ENCODE measurements at regions not wholly inside any gene's neighbourhood (a gene's known extent, or its start where the extent isn't known, plus 50 kb on each side); places are given as distances from the start of the nearest gene placed in this dataset.
"Not testable (repeated sequence)": the region's sequence is repeated elsewhere in the genome, so short reads cannot be mapped to it uniquely, and the experiment has no call there.

DNA sequence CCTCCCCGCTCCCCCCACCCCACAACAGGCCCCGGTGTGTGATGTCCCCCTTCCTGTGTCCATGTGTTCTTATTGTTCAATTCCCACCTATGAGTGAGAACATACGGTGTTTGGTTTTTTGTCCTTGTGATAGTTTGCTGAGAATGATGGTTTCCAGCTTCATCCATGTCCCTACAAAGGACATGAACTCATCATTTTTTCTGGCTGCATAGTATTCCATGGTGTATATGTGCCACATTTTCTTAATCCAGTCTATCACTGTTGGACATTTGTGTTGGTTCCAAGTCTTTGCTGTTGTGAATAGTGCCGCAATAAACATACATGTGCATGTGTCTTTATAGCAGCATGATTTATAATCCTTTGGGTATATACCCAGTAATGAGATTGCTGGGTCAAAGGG lies 104.3 kb downstream of the MTPN start:
- not testable (repeated sequence) for DNase-seq

DNA sequence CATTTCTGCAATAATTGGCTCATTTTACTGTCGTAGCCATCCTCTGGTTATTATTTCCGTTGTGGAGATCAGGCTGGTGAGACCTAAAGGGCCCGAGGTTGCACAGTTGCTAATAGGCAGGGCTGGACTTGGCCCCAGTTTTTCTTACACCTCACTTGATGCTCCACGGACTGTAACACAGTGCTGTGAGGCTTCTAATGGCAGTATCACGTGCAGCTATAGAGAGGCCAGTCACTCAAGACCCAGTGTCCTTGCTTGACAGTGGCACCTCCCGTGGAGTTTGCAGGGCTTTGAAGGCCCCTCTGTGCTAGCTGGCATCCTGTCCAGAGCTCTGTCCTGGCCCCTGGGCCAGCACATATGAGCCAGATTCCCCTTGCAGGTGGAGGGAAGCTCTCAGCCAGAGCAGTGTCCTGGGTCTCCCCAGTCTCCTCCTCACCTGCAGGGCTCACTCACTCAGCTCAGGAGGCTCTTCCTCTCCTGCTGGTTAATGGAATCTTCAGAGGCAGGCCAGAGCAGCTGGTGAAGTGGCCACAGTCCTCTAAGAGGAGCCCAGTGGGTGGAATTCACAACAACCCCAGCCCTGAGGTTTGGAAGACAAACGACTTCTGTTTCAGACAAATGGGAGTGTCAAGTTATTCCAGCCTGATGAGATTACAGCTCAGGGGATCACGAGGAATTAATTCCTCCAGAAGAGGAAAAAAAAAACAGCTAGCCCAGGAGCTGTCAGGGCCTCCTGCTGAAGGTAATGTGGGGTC lies 114.2 kb upstream of the FAM180A start:
- no peak for DNase-seq

DNA sequence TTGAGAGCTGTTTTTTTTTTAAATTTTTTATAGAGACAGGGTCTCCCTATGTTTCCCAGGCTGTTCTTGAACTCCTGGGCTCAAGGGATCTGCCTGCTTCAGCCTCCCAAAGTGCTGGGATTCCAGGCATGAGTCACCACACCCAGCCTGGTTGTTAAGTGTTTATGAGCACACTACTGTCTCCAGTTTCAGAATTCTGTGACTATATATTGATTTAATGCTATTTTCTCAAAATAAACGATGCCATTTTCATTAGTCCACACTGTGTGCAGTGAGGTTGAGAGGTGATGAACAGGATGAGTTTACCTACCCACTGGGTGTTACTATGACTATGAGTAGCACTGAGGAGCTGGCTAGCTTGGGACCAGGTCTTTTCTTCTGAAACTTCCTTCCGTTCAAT lies 110.9 kb upstream of the FAM180A start:
- DNase-seq: no peak

DNA sequence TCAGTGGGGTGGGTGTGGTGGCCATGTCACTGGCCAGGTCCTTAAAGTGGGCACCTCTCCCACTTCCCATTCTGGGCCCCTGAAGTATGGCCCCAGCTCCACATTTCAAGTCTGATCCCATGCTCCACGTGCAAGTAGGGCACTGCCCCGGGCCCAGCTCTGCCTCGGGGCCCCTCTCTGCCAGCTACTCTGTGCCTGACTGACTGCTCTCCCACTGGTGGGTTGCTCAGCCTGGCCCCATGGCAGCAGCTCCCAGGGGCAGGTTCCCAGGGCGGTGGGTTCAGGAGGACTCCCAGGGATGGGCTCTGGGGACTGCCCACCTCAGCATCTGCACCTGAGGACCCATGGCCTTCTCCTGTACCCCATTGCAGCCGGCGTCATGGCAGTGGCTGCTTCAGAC lies 110.2 kb upstream of the FAM180A start:
- DNase-seq: no peak

DNA sequence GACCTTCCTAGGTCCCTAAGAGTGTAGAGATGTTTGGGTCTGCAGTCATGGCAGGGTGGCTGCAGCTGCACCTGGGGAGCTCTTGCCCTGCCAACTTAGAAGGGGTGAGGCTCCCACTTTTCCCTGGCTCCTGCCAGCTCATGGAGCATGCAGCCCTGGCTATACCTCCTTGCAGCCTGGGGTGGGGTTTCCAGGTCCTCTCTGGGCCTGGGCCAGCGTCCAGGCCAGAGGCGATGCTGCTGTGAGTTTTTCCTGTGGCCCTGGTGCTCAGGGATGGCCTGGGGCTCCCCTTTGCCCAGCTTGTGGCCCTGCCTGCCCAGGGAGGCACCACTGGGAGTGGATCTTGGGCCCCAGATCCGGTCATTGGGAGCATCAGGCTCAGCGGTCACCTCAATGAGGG lies 109.8 kb upstream of the FAM180A start:
- no peak for DNase-seq

DNA sequence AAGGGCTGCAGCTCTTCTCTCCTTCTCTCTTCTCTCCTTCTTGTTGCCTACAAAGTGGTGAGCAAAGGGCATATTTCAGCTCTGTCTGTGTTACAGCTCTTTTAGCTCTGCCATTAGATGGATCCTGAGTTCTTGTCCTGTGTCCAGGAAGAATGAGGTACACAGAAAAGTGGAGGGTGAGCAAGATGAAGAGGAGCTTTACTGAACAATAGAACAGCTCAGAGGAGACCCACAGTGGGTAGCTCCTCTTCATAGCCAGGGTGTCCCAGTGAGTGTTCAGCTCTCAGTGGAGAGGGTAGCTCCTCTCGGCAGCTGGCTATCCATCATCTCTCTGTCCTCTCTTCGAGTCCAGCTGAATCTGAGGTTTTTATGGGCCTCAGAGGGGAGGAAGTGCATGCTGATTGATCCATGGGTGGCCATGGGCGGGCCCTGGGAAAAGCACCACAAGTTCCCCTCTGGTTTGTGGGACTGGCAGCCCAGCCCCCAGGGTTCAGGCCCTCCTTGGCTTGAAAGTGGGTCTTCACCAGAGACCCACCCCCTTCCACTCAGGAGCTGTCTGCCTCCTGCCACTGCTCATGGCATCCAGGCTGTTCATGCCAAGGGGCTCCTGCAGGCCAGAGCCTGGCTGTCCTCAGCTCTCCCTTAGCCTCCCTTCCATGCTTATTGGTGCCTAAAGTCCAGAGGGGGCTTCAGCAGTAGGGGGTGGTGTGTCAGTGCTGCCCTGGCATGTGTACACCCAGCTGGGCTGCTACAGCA lies 109.1 kb upstream of the FAM180A start:
- no peak for DNase-seq

DNA sequence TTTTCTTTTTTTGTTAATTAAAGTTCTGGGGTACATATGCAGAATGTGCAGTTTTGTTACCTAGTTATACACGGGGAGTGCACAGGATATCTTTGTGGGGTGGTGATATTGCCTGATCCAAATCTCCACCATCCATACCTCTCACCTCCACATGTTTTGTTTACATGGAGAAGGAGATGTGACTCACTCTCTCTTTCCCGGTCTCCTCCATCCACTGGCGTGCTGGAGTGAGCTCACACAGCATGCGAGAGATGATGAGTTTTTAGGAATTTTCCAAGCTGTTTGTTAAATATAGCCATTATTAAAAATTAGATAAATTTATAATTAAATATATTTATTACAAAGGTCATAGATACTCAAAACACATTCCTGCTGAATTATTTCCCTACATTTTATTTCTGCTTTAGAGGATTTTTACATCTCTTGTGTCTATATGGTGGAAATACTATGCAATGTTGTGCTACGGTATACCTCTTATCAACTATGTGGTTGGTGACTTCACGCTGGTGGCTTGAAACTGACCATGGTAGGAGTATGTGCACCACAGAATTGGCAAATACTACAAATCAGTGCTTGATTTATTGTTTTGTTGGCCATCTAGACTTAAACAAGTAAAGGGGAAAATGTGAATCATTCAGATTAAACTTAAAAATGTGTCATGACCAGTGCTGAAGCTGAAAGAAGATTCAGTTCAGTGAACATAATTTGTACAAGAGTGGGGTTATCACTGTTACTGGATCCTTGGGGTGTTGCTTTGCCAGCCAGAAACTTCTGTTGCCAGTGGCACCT lies 107.9 kb upstream of the FAM180A start:
- no peak for DNase-seq

DNA sequence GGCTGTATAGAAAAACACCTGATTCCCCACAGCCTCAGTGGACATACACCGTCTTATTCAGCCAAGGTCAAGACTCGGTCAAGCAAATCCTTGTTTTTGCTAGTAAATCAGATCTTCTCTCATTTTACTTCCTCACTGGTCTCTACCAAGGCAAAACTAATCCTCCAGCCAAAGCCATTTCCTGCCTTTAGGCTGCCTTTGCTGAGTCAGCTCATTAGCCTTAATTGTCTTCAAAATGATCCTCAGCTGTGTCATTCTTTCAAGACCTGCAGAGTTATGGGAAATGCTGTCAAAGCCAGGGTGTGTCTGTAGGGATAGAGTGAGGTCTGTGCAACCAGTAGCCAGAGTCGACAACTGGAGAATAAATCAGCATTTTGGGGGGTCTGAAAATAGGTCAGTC lies 107.2 kb upstream of the FAM180A start:
- peak; percentile 86 for DNase-seq

DNA sequence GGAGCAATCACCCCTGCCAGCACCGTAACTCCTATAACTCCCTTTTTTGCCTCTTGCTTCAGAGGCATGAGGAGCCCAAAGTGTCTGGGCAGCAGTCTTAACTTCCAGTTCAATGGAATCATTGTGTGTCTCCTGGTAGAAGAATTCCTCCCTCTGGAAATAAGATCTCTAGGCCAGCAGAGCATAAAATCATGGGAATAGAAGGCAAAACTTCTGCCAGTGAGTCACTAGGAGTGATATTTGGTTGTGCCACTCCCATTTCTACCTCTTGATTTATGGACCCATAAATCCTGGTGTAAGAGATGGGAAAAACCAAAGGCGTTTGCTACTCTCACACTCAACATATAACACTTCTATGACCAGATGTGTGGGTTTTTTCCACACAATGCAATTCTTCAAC lies 104.9 kb upstream of the FAM180A start:
- no peak for DNase-seq

DNA sequence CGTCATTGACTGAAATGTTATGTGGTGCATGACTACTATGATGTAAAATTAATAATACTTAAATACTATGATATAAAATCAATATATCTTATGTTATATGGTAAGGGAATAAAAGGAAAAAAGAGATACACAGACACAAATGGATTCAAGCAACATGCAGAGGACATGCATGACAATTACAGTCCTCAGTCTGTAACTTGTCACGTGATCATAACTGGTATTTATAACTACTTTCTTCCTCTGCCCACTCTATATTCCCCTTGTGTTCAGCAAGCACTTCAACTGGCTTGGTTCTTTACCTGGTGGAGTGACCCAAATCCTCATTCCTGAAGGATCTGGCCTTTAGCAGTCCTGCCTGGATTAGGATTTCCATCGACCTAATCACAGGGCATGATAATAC lies 104.4 kb upstream of the FAM180A start:
- DNase-seq: no peak

DNA sequence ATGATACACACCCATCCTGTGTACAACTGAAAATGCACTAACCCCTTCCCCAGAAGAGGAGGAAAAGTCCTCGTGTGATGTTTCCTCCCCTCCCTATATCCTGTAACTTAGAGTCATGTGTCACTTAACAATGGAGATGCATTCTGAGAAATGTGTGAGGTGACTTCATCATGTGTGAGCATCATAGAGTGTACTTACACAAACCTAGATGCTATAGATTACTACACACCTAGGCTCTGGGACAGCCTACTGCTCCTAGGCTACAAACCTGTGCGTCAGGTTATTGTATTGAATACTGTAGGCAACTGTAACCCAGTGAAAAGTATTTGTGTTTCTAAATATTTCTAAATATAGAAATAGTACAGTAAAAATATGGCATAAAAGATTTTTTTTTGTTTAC lies 98.6 kb upstream of the FAM180A start:
- no peak for DNase-seq

DNA sequence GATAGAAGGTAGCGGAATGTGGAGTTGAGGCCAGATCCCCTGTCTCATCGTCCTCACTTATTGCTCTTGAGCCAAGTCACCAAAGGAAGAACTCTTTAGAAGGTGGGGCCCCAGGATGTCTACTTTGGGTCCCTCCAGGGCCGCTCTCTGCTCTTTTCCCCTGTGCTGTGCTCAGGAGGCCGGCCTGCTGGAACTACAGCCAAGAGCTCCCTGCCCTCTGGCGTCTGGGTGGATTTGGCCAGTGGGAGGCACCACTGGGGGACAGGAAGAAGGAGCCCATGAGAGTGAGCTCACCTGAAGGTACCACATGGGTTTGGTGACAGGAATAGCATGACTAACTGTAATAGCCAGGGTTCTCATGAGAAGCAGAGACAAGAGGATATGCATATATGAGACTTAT lies 97.7 kb upstream of the FAM180A start:
- no peak for DNase-seq

DNA sequence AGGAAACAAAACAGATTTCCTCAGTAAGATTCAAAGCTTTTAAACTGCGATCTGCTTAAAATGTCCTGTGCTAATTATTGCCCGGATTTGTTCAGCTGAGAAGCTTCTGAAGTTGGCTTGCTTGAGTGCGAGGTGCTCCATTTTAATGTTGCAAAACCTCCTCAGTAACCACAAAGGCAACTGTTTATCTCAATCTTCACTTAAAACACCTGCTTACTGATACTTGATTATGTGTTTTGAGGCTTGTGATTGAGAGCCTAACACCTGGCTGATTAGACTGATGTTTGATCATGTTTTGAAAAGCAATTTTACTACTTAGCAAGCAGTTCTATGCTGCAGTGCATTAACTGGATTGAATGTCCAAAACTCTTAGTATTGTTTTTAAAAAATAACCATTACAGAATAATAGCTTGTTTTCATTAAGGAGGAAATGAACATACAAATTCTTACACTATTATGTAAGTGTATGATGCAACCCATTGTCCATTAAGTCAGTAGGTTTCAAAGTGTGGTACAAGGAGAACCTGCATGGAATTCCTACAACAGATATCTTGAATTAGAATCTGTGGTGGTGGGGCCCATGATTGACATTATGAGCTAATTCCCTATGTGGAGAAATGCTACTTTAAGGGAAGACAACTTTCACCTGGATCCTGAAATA lies 96.9 kb upstream of the FAM180A start:
- no peak for DNase-seq

DNA sequence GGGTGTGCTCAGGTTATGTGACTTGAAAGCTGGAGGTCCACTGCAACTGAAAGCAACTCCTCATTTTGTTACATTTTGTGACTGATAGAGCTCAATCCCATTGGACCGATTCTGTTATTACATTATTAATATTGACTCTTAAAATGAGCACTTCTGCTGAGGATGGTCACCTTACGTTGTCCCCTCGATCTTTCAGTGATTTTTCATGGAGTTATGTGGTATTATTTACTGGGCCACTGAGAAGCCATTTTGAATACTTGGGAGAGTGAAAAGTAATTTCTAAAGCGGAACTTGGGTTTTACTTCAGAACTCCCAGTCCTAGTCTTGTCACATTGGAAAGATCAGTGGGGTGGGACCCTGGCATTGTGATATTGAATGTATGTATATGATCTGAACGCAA lies 96.3 kb upstream of the FAM180A start:
- DNase-seq: no peak

DNA sequence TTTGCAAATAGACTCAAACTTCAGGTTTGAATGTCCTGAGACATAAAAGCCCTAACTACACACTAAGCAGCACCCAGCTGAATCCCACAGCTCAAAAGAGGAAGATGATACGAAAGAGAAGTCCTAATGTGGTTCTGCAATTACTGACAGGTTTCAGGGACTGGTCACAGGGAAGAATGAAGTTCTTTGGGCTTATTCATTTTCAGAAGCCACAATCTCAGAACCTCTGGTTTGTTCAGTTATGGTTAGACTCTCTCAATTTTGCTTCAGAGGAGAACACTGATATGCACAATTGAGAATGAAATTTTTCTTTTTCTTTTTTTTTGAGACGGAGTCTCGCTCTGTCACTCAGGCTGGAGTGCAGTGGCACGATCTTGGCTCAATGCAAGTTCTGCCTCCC lies 94.6 kb upstream of the FAM180A start:
- DNase-seq: peak; percentile 40

DNA sequence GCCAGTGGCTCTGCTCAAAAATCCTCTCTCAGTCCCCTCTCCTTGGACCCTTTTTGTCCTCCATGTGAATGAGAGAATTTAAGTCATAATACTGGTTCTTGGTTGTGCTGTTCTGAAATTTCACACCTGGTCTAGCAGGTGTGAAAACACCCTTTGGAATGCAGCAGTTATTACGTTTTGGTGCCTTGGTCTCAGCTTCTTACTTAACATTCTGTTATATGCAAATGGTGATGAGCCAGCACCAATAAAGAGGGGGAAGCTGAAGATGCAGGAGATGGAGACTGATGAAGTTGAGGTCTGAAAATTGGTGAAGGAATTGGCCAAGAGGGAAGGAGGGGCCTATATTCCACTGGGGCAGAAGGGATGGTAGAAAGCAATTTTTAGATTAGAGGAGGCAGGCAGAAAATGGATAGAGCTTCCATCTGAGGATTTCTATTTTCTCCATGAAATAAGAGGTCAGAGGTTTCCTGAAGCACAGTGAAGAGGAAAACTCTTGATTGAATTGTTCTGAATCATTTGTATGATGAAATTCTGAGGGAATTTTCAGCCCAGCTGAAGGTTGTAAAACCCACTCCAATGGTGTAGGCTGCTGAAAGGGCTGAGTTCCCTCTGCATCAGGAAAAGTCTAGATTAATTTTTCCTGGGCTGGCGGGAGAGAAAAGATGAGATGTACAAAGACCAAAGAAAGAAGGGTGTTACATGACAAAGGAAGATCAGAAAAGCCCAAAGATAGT lies 94.0 kb upstream of the FAM180A start:
- no peak for DNase-seq

DNA sequence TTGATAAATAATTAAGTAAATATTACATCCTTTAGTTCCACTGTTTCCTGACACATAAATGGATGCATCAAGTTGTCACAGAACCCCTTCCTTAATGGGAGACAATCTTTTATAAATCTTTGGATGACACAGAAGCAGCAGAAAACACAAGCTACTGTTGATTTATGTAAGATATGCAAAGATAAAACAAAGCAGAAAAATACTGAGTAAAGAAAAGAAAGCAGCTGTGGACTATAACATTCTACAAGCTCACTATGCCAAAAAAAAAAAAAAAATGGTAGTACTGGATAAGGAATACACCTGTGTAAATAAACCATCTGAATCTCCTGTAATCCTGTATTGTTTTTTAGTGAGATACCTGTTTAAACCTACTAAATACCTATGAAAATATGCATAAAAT lies 92.0 kb upstream of the FAM180A start:
- DNase-seq: no peak

DNA sequence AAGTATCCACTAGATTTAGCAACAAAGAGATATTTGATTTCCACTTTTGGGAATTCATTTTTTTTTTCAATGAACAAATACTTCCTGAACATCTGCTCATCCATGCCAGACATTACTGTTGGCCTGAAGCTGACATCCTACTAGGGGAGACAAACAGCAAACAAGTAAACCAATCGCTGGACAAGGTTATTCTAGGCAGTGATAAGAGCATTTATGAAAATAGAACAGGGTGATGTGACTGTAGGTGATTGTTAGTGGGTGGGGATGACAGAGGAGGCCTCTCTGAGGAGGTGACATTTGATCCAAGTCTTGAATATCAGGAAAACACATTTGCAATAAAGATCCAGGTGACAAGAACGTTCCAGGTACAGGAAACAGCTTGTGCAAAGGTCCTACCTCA lies 89.1 kb upstream of the FAM180A start:
- DNase-seq: no peak

DNA sequence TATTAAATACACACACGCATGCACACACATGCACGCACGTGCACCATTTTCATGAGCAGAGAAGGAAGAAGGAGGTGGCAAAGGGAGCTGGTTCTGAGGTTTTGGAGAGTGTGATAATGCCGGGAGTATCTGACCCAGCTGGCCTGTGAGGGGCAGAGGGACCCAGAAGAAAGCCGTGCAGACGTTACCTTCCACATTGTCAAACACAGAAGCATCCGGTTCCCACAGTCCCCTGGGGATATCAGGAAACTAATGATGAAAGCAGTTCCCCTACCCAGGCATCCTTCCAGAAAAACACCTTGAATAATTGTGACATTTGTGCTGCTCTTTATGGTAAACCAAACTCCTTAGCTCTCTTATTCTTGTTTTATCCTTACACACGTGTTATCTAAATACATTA lies 85.7 kb upstream of the FAM180A start:
- no peak for DNase-seq

DNA sequence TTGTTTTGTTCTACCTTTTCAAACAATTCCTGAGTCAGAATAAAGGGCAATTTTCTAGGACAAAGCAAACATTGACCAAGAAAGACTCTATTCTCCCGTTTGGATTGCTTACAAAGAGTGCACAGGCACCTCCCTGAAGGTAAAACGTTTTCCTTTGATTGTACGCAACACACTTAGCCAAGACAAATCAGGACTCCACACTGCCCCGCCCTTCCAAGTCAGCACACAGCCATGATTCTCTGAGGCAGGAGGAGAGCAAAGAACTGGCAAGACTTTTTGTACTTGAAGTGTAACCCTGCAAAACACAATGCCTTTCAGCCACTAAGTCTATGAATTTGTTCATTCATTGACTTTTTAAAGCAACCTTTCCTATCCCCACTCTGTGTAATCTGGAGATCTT lies 85.0 kb upstream of the FAM180A start:
- no peak for DNase-seq

DNA sequence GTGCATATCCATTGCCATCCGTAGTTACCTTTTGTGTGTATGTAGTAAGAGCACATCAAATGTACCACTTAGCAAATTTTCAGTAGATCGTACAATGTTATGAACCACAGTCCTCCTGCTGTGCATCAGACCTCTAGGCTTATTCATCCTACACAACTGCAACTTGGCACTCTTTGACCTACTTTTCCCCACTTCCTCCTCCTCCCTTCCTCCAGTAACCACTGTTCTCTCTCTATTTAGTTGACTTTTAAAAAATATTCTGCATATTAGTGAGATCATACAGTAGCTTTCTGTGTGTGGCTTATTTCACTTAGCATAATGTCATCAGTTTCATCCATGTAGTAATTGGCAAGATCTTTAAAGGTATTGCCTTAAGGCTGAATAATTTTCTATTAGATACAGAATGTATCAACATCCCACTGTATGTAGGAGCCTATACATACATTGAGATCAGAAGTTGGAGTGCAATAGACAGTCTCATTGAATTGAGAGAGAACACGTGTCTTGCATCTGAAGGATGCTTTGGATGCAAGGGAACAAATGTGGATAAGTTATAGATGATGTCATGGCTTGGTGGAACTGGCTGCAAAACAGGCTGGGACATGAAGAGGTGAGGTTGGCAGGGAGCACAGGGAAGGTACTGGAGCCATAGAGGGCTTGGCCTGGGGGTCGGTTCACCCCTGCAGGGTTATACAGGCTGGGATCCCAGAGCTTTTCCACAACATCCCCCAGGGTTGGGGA lies 83.0 kb upstream of the FAM180A start:
- no peak for DNase-seq

DNA sequence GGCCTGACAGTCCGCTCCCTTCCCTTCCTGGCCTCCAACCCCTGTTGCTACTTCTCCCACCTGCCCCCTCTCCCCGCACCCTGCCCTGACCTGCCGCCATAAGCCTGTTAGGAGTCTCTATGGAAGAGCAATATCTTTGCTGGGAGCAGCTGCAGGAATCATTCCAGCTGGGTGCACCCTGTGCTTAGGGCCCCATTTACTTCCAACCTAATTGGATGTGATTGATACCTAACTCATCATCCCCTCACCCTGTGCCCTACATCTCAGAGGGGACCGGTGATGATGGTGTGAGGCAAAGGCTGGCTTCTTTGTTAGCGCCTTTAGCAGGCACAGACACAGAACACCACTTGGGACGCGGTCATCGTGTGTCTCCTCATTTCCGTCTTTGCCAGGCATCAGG lies 80.0 kb upstream of the FAM180A start:
- no peak for DNase-seq
